NB4 (cell line): ENCODE measurements at regions not wholly inside any gene's neighbourhood (a gene's known extent, or its start where the extent isn't known, plus 50 kb on each side); places are given as distances from the start of the nearest gene placed in this dataset.
"Not testable (repeated sequence)": the region's sequence is repeated elsewhere in the genome, so short reads cannot be mapped to it uniquely, and the experiment has no call there.

ENCODE experiments used
- DNase-seq: peaks from one replicate; pipeline ENCODE4 v3.0.0; 2010; ENCODE audit warnings: low read depth
- H3K4me3 ChIP-seq: one replicate; pipeline ENCODE4 v1.5.1; 2011; ENCODE audit warnings: mild to moderate bottlenecking, low read depth, low read length, moderate library complexity
- CTCF ChIP-seq: IDR thresholded peaks from one replicate; pipeline ENCODE4 v1.5.1; 2012; ENCODE audit warnings: low read depth, low read length
- MAX ChIP-seq: IDR thresholded peaks from 2 replicates; pipeline ENCODE4 v1.6.1; 2011; ENCODE audit warnings: low read depth, low read length
- MYC ChIP-seq: IDR thresholded peaks from 2 replicates; pipeline ENCODE4 v1.6.1; 2011; ENCODE audit warnings: low read depth, low read length
- POLR2A ChIP-seq: IDR thresholded peaks from 2 replicates; pipeline ENCODE4 v1.6.1; 2011; ENCODE audit warnings: mild to moderate bottlenecking; ENCODE audit not compliant: insufficient read length; ENCODE audit errors: extremely low read depth

GRCh38 chr6:68086199-68086598 lies 548.9 kb upstream of the ADGRB3 start:
- no peak overlapping the region for H3K4me3 ChIP-seq
- no peak for DNase-seq
- no peak for TF ChIP-seq MAX
- no peak for TF ChIP-seq CTCF
- TF ChIP-seq POLR2A: no peak
- TF ChIP-seq MYC: no peak

- not testable (repeated sequence) for H3K4me3 ChIP-seq, DNase-seq
Measured at GRCh38 chr6:68085599-68085998, 549.5 kb upstream of the ADGRB3 start.

- no peak overlapping the region for H3K4me3 ChIP-seq
- TF ChIP-seq MYC (no peak), POLR2A (no peak), CTCF (no peak), MAX (no peak)
- DNase-seq: no peak
Measured at GRCh38 chr6:68082086-68082485, 553.0 kb upstream of the ADGRB3 start.

GRCh38 chr6:68080074-68080473 lies 555.0 kb upstream of the ADGRB3 start:
- no peak for TF ChIP-seq MAX
- TF ChIP-seq MYC: no peak
- TF ChIP-seq CTCF: no peak
- no peak for TF ChIP-seq POLR2A
- no peak overlapping the region for H3K4me3 ChIP-seq
- DNase-seq: no peak

- TF ChIP-seq POLR2A: no peak
- TF ChIP-seq CTCF: no peak
- TF ChIP-seq MAX: no peak
- TF ChIP-seq MYC: no peak
- no peak overlapping the region for H3K4me3 ChIP-seq
- DNase-seq: no peak
Measured at GRCh38 chr6:68077661-68078060, 557.4 kb upstream of the ADGRB3 start.

GRCh38 chr6:68071740-68072139 lies 563.3 kb upstream of the ADGRB3 start:
- no peak for TF ChIP-seq MYC
- TF ChIP-seq MAX: no peak
- TF ChIP-seq POLR2A: no peak
- TF ChIP-seq CTCF: no peak
- no peak overlapping the region for H3K4me3 ChIP-seq
- DNase-seq: no peak
